ENCODE measurements at regions not wholly inside any gene's neighbourhood (a gene's known extent, or its start where the extent isn't known, plus 50 kb on each side); places are given as distances from the start of the nearest gene placed in this dataset.
"Not testable (repeated sequence)": the region's sequence is repeated elsewhere in the genome, so short reads cannot be mapped to it uniquely, and the experiment has no call there.

DNA sequence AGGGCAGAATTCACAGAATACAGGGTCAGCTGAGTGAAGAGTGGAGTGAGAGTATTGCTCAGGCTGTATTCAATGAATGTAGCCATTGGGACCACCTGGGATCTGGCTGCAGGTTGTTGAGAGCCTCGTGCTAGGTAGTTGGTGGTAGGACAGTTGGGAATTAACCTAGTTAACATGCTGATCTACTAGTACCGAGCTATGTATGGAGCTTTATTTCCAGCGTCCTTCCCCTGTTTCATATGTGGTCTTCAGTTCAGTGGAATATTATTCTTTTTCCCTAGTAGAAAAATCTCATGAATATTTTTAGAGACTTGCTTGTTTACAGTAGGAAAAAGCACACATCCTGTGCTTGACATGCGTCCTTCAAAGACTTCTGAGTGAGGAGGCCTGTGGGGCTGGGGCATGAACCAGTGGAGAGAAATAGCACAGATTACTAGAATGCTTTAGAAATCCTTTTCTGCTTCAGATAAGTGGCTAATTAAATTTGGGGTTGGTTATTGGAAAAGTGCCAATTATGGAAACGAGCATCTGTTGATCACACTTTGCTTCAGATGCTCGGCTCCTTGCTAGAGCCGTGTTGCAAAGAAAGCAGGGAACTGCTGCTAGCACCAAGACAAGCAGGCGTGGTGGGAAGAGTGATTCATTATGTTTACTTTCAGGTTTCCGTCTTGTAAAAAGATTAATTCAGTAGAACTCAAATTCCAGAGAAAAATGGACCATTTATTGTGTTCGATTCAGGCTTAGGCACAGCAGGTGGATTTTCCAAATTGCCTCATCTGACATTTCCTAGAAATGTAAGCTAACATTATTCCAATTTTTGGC, 53.6 kb downstream of the ARF6 start:
- DNase-seq: no peak

DNA sequence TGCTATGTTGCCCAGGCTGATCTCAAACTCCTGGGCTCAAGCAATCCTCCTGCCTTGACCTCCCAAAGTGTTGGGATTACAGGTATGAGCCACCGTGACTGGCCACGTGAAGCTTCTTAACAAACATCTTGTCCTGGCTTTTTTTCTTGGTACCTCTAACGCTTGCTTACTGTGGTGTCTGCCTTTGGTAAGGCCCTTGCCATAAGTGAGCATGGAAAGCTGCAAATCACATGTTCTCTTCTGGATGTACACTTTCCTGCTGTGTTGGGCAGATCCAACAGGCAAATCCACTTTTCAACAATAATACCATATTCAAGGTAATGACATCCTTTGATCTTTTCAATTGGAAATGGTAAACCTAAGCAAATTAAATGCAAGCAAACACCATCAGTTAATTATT, 54.6 kb downstream of the ARF6 start:
- no peak for DNase-seq

DNA sequence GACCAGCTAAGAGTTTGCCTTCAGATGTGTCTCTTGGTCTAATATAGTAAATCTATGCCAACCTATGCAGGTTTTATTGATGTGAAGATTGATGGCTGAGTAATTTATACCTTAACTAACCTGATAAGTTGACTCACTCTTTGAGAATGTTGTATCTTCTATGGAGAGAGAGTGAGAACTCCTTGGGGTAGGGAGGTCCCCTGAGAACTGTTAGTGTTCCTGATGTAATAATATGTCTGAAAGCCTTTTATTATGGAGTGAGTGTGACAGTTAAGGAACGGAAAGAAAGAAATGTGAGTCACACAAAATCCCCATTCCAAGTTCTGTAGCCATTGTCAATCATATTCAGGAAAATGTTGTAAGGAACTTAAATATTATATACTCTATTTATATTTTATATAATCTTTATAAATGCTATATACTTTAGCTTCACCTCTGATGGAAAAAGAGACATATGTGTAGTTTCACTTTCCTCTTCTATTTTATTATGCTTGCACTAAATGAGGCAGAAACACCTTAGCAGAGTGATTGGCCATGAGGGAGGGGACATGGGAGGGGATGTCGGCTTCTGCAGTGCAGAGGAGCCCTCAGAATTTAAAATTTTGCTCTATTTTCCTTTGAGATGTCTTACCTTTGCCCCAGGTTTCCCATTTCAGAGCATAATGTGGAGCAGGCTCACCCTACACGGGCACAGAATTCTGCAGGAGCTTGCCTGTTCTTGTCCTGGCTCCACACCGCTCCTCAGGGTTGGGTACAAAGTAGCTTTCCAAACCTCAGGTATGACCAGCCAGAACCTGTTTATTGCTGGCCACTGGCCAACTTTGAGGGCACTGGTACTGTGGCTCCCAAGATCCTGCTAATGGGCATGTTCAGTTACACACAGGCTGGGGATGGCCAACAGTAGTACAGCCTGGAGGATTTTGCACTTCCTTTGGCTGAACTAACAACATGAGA, 57.7 kb downstream of the ARF6 start:
- DNase-seq: no peak

DNA sequence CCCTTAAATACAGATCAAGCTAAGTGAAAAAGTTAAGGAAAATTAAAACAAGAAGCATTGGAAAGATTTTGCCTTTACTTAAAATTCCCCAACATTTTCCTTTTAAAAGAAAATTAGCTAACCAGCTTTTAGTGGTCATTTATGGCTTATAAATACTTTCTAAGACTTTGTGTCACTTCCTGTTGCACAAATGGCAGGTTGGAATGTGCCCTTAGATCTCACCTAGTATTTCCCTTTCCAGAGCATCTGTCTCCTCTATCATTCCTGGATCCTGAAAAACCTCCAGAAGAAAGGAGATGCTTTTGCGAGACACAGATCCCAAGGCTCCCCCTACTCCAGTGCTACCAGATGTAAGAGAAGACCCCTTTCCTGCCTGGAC, 58.3 kb downstream of the ARF6 start:
- no peak for DNase-seq

DNA sequence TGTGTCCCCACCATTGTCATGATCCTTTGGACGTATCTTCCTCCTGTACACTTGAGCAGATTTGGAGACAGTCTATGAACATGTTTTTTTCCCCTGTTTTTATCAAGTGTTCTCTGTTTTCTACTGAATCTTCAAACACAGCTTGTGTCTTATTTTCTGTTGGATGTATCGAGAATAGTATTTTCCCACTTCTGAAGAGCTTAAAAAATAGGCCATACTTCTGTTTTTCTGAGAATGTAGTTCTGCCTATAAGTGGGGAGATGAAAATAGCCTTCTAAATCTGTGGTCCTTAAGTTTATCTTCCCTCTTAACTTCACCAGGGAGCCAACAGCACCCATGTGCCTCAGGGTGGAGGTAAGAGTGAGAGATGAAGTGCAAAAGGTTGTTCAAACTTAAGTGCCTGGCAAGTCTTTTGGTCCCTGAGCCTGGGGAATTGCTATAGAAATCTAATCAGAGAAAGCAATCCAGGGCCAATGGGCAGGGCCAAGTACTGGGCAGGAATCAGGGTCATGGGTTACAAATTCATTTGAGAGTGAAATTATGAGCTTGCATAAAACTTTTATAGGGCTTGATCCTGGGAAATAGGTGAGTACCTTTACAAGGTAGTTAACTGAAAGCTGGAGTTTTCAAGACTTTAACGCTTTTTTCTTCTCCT, 58.9 kb downstream of the ARF6 start:
- DNase-seq: no peak

DNA sequence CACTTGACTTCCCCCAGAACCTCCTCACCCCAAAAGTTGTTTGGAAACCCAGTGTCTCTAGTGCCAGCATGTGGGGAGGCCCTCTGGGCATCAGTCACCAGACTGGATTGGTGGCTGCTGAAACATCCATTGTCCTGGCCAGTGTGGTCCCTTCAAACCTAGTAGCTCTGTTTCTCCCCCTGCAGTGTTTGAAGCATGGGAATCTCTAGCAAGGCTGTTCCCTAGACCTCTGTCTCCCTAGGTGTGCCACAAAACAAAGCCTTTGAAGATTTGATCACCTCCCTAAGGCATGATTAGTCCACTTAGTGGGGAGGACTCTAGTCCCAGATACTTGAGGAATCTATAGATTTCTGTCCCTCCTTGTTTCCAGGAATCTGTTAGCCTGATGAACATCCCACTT, 60.3 kb downstream of the ARF6 start:
- peak; percentile 79 for DNase-seq

DNA sequence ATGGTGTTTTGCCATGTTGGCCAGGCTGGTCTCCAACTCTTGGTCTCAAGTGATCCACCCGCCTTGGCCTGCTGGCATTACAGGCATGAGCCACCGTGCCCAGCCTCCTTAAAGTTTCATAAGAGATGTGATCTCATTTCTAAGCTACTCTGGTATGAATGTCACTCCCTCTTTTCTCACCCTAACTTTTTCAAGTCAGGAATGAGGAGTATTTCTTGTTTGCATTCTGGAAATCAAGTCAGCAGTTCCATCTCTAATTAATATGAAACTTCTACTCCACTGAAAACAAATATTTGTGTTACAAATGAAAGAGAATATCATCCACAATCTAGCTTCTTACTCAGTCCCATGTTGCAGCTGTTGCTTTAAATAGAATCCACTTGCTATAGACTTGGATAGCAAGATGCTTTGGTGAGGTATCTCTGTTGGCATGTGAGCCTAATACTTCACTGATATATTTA, 61.3 kb downstream of the ARF6 start:
- DNase-seq: no peak

DNA sequence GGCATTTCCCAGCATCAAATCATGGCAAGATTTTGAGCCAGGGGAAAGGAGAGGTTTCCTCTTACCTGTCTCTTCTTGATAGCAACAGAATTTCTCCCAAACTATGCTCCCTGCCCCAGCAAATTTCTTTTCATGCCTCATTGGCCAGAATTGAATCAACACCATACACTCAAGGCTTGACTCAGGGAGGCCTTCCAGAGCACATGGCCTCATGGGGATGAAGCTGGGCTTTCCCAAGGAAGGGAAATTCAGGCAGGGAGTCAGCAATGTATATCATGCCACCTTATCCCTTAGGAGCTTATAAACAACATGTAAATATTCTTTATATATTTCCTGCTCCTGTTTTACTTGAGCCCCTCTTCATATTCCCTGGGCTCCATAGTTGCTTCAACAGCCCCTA, 62.1 kb downstream of the ARF6 start:
- DNase-seq: no peak

DNA sequence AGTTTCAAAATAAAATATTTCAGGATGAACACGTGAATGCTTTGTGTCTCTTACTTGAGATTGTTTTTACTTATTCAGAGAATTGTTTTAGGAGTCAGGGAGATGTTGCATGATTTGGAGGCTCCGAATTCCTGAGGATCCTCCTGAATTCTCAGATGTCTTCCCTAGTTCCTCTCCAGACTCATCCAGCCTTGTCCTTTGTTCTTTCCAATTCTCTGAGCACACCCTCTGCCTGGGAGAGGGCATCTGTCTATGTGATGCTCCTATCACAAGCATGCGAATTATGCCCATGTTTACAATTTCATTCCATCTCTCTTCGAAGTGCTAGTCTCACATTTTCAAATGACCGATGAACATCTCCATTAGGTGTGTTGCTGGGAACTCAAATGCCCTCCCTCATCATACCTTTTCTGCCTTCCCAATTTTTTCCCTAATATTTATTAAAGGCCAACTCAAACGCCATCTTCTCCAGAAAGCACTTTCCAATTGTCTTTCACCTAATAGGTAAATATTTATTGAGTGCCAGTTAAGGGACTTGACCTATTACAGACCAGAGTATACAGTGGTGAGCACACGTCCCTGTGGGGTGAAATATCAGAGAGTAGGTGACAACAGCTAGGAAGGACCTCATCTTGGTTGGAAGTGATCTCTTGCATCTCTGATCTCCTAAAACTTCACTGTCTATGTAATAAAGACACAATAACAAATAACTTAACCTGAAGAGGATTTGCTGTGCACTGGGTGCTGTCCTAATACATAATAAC, 64.4 kb downstream of the ARF6 start:
- no peak for DNase-seq

DNA sequence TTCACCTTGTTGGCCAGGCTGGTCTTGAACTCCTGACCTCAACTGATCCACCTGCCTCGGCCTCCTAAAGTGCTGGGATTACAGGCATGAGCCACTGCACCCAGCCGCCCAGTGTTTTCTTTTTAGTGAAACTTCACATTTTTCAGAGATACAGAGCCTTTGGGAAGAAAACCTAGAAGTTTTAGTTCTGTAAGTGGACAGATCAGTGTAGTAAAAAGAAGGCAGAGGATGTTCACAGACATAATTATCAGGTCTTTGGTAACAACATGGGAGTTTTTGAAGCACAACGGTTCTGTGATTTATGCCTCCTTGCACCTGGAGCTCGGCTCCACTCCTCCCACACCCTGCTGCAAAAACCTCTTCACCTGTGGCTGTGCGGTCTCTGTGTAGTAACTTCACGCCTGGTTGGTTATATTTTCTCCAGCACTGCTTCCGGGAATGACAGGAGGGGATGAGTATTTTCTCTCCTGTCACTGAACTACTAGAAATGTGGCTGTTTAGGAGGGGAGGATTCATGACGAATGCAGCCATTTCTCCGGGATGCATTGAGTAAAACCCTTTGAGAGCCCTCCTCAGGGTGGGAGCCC, 67.0 kb downstream of the ARF6 start:
- DNase-seq: no peak

DNA sequence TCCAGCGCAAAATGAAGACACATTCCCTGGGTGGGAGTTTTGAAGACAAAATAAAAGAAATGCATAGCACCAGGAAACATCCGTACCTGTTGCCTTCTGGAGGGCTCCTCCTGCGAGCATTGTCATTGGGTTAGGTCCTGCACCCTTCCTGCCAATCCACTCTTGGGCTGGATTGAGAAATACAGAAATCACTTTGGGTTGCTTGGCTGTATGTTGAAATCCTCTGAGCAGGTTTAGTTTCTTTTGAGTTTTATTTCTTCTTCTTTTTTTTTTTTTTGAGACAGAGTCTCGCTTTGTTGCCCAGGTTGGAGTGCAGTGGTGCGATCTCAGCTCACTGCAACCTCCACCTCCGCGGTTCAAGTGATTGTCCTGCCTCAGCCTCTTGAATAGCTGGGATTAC, 67.6 kb downstream of the ARF6 start:
- DNase-seq: no peak

DNA sequence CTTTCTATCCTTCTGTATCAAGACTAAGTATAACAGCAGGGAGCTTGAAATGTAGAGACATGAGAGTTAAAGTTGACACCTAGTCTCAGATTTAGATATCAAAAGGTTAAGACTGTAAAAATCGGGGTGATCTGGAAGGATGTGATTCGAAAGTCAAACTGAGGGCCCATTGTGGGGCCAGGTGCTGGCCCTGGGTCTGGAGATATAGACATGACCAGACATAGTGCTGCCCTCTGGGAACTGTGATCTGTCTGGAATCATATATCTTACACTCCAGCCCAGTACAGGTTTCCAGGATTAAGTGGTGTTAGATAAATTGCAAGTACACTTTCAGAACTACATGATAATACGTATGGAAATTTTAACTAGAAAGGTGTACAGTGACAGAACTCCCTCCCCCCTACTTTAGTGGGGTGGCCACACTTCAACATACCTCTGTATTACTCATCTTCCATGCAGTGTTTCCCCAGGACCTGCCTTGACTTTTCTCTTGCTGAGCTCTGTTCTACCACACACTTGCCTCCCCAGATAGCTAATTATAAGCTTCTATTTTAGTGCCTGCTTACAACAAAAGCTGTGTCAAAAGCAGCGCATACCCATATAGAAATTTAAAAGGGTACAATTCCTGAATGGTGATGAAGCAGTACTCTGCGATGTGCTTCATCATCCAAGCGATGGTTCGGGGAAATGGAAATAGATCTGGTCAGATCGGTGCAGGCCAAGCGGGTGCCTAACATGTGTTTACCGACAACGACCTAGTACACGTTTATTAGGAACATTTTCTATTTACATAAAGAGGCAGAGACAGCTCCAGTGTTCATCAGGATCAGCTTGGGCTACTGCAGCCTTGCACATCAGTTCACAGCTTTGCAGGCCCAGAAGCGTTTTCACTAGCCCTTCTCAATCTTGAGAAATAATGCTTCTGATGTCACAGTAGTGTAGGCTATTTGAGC, 68.7 kb downstream of the ARF6 start:
- DNase-seq: no peak

DNA sequence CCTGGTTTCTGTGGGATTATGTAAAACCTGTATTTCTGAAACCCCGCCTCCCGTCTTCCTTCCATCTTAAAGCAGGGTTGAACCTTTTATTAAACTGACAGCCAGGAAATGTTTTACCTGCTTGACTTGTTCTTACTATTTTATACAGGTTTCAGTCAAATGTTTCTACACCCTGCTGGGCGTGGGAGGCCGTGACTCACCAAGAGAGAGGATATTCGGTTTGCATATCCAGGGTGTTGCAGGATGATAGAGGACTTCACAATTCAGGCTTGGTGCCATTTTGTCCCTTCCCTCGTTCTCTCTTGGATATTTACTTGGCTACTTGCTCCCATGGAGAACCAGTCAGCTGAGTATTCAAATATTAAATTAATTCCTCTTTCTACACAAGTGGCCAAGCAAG, 69.7 kb downstream of the ARF6 start:
- no peak for DNase-seq

DNA sequence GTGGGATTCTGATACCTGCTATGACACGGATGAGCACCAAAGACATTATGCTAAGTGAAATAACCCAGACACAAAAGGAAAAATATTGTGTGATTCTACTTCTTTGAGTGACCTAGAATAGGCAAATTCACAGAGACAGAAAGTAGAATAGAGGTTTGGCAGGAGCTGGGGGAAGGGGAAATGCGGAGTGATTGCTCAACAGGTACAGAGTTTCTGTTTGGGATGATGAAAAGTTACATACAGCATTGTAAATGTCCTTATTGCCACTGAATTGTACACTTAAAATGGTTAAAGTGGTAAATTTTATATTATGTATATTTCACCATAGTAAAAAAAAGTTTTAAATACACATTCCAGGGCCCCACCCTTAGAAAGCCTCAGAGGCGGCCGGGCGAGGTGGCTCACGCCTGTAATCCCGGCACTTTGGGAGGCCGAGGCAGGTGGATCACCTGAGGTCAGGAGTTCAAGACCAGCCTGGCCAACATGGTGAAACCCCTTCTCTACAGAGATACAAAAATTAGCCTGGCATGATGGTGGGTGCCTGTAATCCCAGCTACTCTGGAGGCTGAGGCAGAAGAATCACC, 72.3 kb downstream of the ARF6 start:
- not testable (repeated sequence) for DNase-seq

DNA sequence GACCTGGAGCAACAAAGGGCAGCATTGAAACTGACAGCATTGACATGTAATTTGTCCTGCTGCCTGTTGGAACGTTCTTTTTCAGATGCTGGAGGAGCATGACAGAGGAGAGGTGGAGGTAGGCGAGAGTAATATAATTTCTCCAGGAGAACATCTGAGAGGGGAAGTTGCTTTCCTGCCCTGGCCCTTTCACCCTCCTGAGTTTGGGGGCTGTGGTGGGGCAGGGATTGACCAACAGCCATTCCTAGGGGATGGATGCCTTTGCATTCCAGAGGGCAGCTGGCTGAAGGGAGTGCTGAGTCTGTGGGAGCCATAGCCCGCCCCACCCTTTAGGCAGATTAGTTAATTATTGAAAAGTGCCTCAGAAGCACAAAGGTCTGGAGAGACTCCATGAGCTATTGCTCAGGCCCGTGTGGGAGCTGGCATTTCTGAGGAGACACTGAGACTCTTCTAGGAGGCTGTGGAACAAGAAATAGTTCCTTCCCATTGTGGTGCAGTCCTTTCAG, 73.5 kb downstream of the ARF6 start:
- DNase-seq: peak; percentile 89

DNA sequence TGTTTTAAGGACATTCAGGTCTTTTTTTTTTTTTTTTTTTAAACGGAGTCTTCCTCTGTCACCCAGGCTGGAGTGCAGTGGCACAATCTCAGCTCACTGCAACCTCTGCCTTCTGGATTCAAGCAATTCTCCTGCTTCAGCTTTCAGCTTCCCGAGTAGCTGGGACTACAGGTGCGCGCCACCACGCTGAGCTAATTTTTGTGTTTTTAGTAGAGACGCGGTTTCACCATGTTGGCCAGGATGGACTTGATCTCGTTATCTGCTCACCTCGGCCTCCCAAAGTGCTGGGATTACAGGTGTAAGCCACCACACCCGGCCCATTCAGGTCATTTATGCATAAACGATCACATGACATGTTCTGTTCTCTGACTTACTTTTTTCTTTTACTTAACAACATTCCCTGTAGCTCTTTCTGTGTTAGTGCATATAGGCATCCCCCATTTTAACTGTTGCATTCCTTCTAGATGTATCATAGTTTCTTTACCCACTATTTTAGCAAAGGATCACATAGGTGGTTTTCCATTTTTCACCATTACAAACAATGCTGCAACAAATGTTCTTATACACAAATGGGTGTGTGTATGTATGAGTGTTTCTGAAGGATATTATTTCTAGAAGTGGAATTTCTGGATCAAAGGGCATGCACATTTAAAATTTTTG, 74.2 kb downstream of the ARF6 start:
- no peak for DNase-seq

DNA sequence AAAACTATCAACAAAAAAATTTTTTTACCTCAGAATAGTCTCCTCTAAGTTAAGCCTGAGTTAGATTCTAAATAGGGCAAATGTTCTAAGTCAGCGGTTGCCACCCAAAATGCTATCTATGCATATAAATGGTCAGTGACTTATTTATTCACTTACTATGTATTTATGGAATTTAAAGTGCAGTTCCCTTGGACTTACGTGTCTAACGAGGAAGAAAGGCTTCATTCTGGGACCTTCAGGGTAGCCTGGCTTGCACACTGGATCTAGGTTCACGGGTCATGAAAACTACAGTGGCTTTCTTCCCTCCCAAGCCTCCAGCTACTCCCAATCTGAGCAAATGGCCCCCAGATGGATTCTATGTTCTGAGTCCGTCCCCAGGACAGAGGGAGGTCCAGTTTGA, 77.1 kb downstream of the ARF6 start:
- no peak for DNase-seq

DNA sequence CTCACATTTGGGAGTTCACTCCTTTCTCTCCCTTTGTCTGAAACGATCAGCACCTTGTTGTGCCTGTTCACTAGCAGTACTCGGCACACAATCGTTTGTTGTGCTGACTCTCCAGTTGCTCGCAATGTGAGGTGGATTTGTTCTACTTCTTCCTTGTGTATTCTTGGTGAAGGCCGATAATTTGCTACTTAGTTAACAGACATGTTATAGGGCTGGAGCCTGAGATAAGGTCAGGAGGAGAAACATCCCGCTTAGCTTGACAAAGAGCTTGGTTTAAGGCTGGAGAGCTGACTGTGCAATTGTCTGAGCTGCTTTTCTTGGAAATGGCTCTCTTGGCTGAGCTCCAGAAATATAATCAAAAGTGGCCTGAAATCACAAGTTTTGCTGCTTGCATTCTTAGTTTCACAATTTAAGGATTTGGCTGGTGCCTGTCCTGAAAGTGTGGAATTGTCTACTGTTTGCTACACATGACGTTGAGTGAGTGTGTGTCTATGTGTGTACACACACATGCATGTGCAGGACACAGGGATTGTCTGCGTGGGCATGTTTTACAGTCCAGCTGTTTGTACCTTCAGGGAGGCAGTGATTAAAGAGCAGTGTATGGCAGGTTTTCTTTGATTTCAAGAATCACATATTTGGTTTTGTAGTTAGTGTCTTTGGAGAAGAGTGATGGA, 77.7 kb downstream of the ARF6 start:
- no peak for DNase-seq

All from islet precursor cell (in vitro differentiated cells).